H9 (cell line): ENCODE measurements at regions not wholly inside any gene's neighbourhood (a gene's known extent, or its start where the extent isn't known, plus 50 kb on each side); places are given as distances from the start of the nearest gene placed in this dataset.

Experiments
- DNase-seq: peaks from one replicate; pipeline ENCODE4 v3.0.0-alpha.2; 2017
- H2AFZ ChIP-seq: one replicate; pipeline ENCODE4 v1.6.1; 2013; ENCODE audit warnings: mild to moderate bottlenecking, low read length, control low read depth, moderate library complexity
- H2AK5ac ChIP-seq: 2 replicates; pipeline ENCODE4 v1.6.1; 2013; ENCODE audit warnings: low read length, control low read depth, mixed read lengths; ENCODE audit not compliant: insufficient read length
- H2BK120ac ChIP-seq: one replicate; pipeline ENCODE4 v1.6.1; 2013; ENCODE audit warnings: low read depth, mild to moderate bottlenecking, low read length, control low read depth, inconsistent platforms; ENCODE audit not compliant: poor library complexity, severe bottlenecking
- H2BK12ac ChIP-seq: 2 replicates; pipeline ENCODE4 v1.6.1; 2013; ENCODE audit warnings: low read length, control low read depth, mixed read lengths, low read depth; ENCODE audit not compliant: insufficient read length
- H2BK15ac ChIP-seq: 2 replicates; pipeline ENCODE4 v1.6.1; 2013; ENCODE audit warnings: low read depth, low read length, control low read depth
- H2BK20ac ChIP-seq: one replicate; pipeline ENCODE4 v1.6.1; 2013; ENCODE audit warnings: low read depth, mild to moderate bottlenecking, low read length, control low read depth, inconsistent platforms; ENCODE audit not compliant: poor library complexity, severe bottlenecking
- H2BK5ac ChIP-seq: 2 replicates; pipeline ENCODE4 v1.6.1; 2013; ENCODE audit warnings: low read length, control low read depth, mixed read lengths; ENCODE audit not compliant: insufficient read length
- H3K14ac ChIP-seq: 2 replicates; pipeline ENCODE4 v1.6.1; 2013; ENCODE audit warnings: low read length, control low read depth; ENCODE audit not compliant: insufficient read depth
- H3K18ac ChIP-seq: 2 replicates; pipeline ENCODE4 v1.6.1; 2013; ENCODE audit warnings: low read depth, mild to moderate bottlenecking, mixed read lengths, low read length, control low read depth; ENCODE audit not compliant: insufficient read length
- H3K23ac ChIP-seq: 2 replicates; pipeline ENCODE4 v1.6.1; 2013; ENCODE audit warnings: low read length, control low read depth, mixed read lengths, low read depth; ENCODE audit not compliant: insufficient read length
- H3K23me2 ChIP-seq: 2 replicates; pipeline ENCODE4 v1.6.1; 2013; ENCODE audit warnings: low read depth, mild to moderate bottlenecking, mixed read lengths, low read length, control low read depth; ENCODE audit not compliant: insufficient read length, poor library complexity, severe bottlenecking
- H3K27ac ChIP-seq: 2 replicates; pipeline ENCODE4 v1.5.1; 2013; ENCODE audit warnings: low read length, control low read depth, mixed read lengths, low read depth; ENCODE audit not compliant: insufficient read length
- H3K27me3 ChIP-seq: 2 replicates; pipeline ENCODE4 v1.6.1; 2013; ENCODE audit warnings: low read length, control low read depth, inconsistent platforms; ENCODE audit not compliant: insufficient read depth
- H3K4ac ChIP-seq: 2 replicates; pipeline ENCODE4 v1.6.1; 2013; ENCODE audit warnings: low read depth, mild to moderate bottlenecking, control low read depth, inconsistent platforms, low read length, moderate library complexity
- H3K4me1 ChIP-seq: 2 replicates; pipeline ENCODE4 v1.6.1; 2013; ENCODE audit warnings: low read length, control low read depth, inconsistent platforms; ENCODE audit not compliant: insufficient read depth
- H3K4me2 ChIP-seq: 2 replicates; pipeline ENCODE4 v1.6.1; 2013; ENCODE audit warnings: low read length, control low read depth, mixed read lengths; ENCODE audit not compliant: insufficient read length, insufficient read depth
- H3K56ac ChIP-seq: 2 replicates; pipeline ENCODE4 v1.6.1; 2013; ENCODE audit warnings: low read depth, mild to moderate bottlenecking, mixed read lengths, low read length, control low read depth; ENCODE audit not compliant: insufficient read length
- H3K79me1 ChIP-seq: 2 replicates; pipeline ENCODE4 v1.6.1; 2013; ENCODE audit warnings: low read depth, mild to moderate bottlenecking, moderate library complexity, low read length, control low read depth, inconsistent platforms; ENCODE audit not compliant: insufficient read depth, poor library complexity, severe bottlenecking
- H3K79me2 ChIP-seq: 2 replicates; pipeline ENCODE4 v1.6.1; 2013; ENCODE audit warnings: low read length, control low read depth, inconsistent platforms; ENCODE audit not compliant: insufficient read depth
- H3K9ac ChIP-seq: 2 replicates; pipeline ENCODE4 v1.6.1; 2013; ENCODE audit warnings: low read length, control low read depth, mixed read lengths; ENCODE audit not compliant: insufficient read length; ENCODE audit errors: extremely low read depth
- H3K9me3 ChIP-seq: one replicate; pipeline ENCODE4 v1.6.1; 2013; ENCODE audit warnings: low read depth, low read length, inconsistent platforms; ENCODE audit not compliant: control insufficient read depth
- H3T11ph ChIP-seq: one replicate; pipeline ENCODE4 v1.6.1; 2013; ENCODE audit warnings: mild to moderate bottlenecking, low read length, control low read depth, inconsistent platforms
- H4K20me1 ChIP-seq: one replicate; pipeline ENCODE4 v1.6.1; 2013; ENCODE audit not compliant: control insufficient read depth, insufficient read length, insufficient read depth
- H4K5ac ChIP-seq: 2 replicates; pipeline ENCODE4 v1.6.1; 2013; ENCODE audit warnings: low read depth, mild to moderate bottlenecking, mixed read lengths, low read length, control low read depth; ENCODE audit not compliant: insufficient read length
- H4K8ac ChIP-seq: replicated peaks from 2 replicates; pipeline ENCODE4 v1.6.1; 2013; ENCODE audit warnings: low read length, control low read depth, mixed read lengths, low read depth; ENCODE audit not compliant: insufficient read length
- H4K91ac ChIP-seq: 2 replicates; pipeline ENCODE4 v1.6.1; 2013; ENCODE audit warnings: low read depth, mild to moderate bottlenecking, moderate library complexity, mixed read lengths, low read length, control low read depth; ENCODE audit not compliant: insufficient read length
- H3K27ac Mint-ChIP-seq, 3 experiments: 2 replicates in 2 of 3; 3 replicates in 1 of 3; pipeline ENCODE4 v1.8.0; 2020 to 2021; ENCODE audit warnings: mixed read lengths in 3 of 3, mild to moderate bottlenecking in 1 of 3, moderate library complexity in 1 of 3
- H3K27me3 Mint-ChIP-seq: 2 replicates; pipeline ENCODE4 v1.8.0; 2021; ENCODE audit warnings: low read depth, mild to moderate bottlenecking, moderate library complexity, mixed read lengths
- H3K36me3 Mint-ChIP-seq, 3 experiments: 2 replicates in 2 of 3; 3 replicates in 1 of 3; pipeline ENCODE4 v1.8.0; 2020 to 2021; ENCODE audit warnings: low read depth in 3 of 3, mixed read lengths in 3 of 3; ENCODE audit not compliant: insufficient read depth in 1 of 3
- H3K4me1 Mint-ChIP-seq, 2 experiments: 2 replicates each; pipeline ENCODE4 v1.8.0; 2020; ENCODE audit warnings: mixed read lengths in 2 of 2
- H3K4me3 Mint-ChIP-seq, 2 experiments: 2 replicates in 1 of 2; 3 replicates in 1 of 2; pipeline ENCODE4 v1.8.0; 2020 to 2021; ENCODE audit warnings: mild to moderate bottlenecking in 2 of 2, mixed read lengths in 2 of 2, moderate library complexity in 1 of 2
- H3K9me3 Mint-ChIP-seq, 2 experiments: 2 replicates in 1 of 2; 3 replicates in 1 of 2; pipeline ENCODE4 v1.8.0; 2020; ENCODE audit warnings: mild to moderate bottlenecking in 2 of 2, mixed read lengths in 2 of 2, moderate library complexity in 1 of 2
- WGBS: extraction: QIAGEN DNeasy Blood & Tissue Kit; methylation state at CpG from one replicate; pipeline ENCODE4 v1.1.7; 2013; ENCODE audit warnings: missing lambda C conversion rate, low lambda C conversion rate, mixed read lengths; ENCODE audit not compliant: insufficient read length; ENCODE audit errors: extremely low coverage; 5-methylcytosine and 5-hydroxymethylcytosine counted together
- TF ChIP-seq, protein P1 (sequence below): fragments of 200-600 bp; sonication (generic); conservative IDR thresholded peaks from 3 replicates; pipeline ENCODE4 v1.8.0; 2021; ENCODE audit warnings: antibody characterized with exemption, mild to moderate bottlenecking

- Histone ChIP-seq H3K23me2 (no peaks in the 10 kb centered on the region), H4K20me1 (no peaks in the 10 kb centered on the region), H2AK5ac (no peak overlapping the region), H3K56ac (no peak overlapping the region), H3K9ac (no peak overlapping the region), H3K27ac (no peak overlapping the region), H2BK20ac (no peak overlapping the region), H2BK15ac (no peak overlapping the region), H3K9me3 (no peaks in the 10 kb centered on the region), H3K79me1 (no peaks in the 10 kb centered on the region), H3K18ac (no peak overlapping the region), H3T11ph (no peak overlapping the region), H3K79me2 (no peaks in the 10 kb centered on the region), H3K4me1 (no peaks in the 10 kb centered on the region), H2BK120ac (no peak overlapping the region), H2BK5ac (no peak overlapping the region), H3K23ac (no peak overlapping the region), H3K14ac (no peak overlapping the region), H3K4ac (no peak overlapping the region), H2AFZ (no peak overlapping the region), H3K27me3 (no peaks in the 10 kb centered on the region), H4K5ac (no peak overlapping the region), H3K4me2 (no peak overlapping the region), H4K91ac (no peak overlapping the region), H4K8ac (no peak overlapping the region), H2BK12ac (no peak overlapping the region)
- peak overlapping the region in 1 of 3 experiments; percentile 68; a peak in 1 of 7 replicates for H3K27ac Mint-ChIP-seq
- TF ChIP-seq, protein P1, sequence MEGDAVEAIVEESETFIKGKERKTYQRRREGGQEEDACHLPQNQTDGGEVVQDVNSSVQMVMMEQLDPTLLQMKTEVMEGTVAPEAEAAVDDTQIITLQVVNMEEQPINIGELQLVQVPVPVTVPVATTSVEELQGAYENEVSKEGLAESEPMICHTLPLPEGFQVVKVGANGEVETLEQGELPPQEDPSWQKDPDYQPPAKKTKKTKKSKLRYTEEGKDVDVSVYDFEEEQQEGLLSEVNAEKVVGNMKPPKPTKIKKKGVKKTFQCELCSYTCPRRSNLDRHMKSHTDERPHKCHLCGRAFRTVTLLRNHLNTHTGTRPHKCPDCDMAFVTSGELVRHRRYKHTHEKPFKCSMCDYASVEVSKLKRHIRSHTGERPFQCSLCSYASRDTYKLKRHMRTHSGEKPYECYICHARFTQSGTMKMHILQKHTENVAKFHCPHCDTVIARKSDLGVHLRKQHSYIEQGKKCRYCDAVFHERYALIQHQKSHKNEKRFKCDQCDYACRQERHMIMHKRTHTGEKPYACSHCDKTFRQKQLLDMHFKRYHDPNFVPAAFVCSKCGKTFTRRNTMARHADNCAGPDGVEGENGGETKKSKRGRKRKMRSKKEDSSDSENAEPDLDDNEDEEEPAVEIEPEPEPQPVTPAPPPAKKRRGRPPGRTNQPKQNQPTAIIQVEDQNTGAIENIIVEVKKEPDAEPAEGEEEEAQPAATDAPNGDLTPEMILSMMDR = no peak
- no CpG with 5 or more reads among the region's 1 CpG for WGBS
- no peak for DNase-seq
- no peaks in the 10 kb centered on the region; a peak in 1 of 7 replicates for H3K36me3 Mint-ChIP-seq
- no peaks in the 10 kb centered on the region for H3K9me3 Mint-ChIP-seq
- peaks cover 10% of the 10 kb centered on the region in 2 experiments for H3K4me1 Mint-ChIP-seq
- H3K27me3 Mint-ChIP-seq = no peaks in the 10 kb centered on the region
- H3K4me3 Mint-ChIP-seq = no peak overlapping the region
Measured at GRCh38 chr4:30543057-30543456, 177.1 kb upstream of the PCDH7 start.
